Activated CD4-positive, alpha-beta T cell treated with anti-CD3 and anti-CD28 coated beads, Interleukin-2, amount 50 U/mL, for 16 hours (primary cell): ENCODE measurements at regions not wholly inside any gene's neighbourhood (a gene's known extent, or its start where the extent isn't known, plus 50 kb on each side); places are given as distances from the start of the nearest gene placed in this dataset.

ENCODE experiments used
- DNase-seq: peaks from one replicate; pipeline ENCODE4 v3.0.0-alpha.2; 2020

GRCh38 chr6:163655217-163656121, 241.0 kb downstream of the QKI start:
- no peak for DNase-seq

- no peak for DNase-seq
Measured at GRCh38 chr6:163651915-163652668, 237.6 kb downstream of the QKI start.

- DNase-seq, result no peak
Measured at GRCh38 chr6:163651426-163651825, 236.9 kb downstream of the QKI start.

GRCh38 chr6:163648868-163649267, 234.3 kb downstream of the QKI start:
- DNase-seq, result no peak

- DNase-seq, result no peak
Measured at GRCh38 chr6:163647624-163648023, 233.1 kb downstream of the QKI start.

GRCh38 chr6:163646866-163647265, 232.3 kb downstream of the QKI start:
- no peak for DNase-seq

GRCh38 chr6:163646133-163646532, 231.6 kb downstream of the QKI start:
- no peak for DNase-seq

GRCh38 chr6:163645560-163645959, 231.0 kb downstream of the QKI start:
- DNase-seq, result no peak

- no peak for DNase-seq
Measured at GRCh38 chr6:163643866-163644265, 229.3 kb downstream of the QKI start.

GRCh38 chr6:163641706-163642105, 227.2 kb downstream of the QKI start:
- DNase-seq, result no peak

- no peak for DNase-seq
Measured at GRCh38 chr6:163640641-163641040, 226.1 kb downstream of the QKI start.

GRCh38 chr6:163637524-163637923, 223.0 kb downstream of the QKI start:
- no peak for DNase-seq

- no peak for DNase-seq
Measured at GRCh38 chr6:163635731-163636364, 221.3 kb downstream of the QKI start.

- no peak for DNase-seq
Measured at GRCh38 chr6:163635315-163635714, 220.8 kb downstream of the QKI start.

- DNase-seq, result no peak
Measured at GRCh38 chr6:163634211-163635171, 220.0 kb downstream of the QKI start.

- DNase-seq, result no peak
Measured at GRCh38 chr6:163630991-163631390, 216.5 kb downstream of the QKI start.

- DNase-seq, result no peak
Measured at GRCh38 chr6:163630572-163630971, 216.1 kb downstream of the QKI start.

GRCh38 chr6:163630096-163630495, 215.6 kb downstream of the QKI start:
- no peak for DNase-seq
